Upper lobe of left lung (tissue), 4 donors: ENCODE measurements at regions not wholly inside any gene's neighbourhood (a gene's known extent, or its start where the extent isn't known, plus 50 kb on each side); places are given as distances from the start of the nearest gene placed in this dataset.

Experiments
- POLR2A ChIP-seq, 4 donors: fragments of 450-650 bp; IDR thresholded peaks; one replicate each; pipeline ENCODE4 v1.5.1; 2016 to 2017; ENCODE audit warnings: antibody characterized with exemption in 4 of 4, mild to moderate bottlenecking in 2 of 4
- POLR2AphosphoS5 ChIP-seq, 2 donors: sonication (generic); formaldehyde crosslinking; IDR thresholded peaks; one replicate each; pipeline ENCODE4 v1.5.1; 2017; ENCODE audit warnings: antibody characterized with exemption in 2 of 2
- TF ChIP-seq, protein P1 (sequence below), 6 experiments: fragments of 450-650 bp in 4 of 6; fragments of 200-600 bp in 2 of 6; sonication (generic) in 2 of 6; IDR thresholded peaks; one replicate each; pipeline ENCODE4 v1.5.1; 2016 to 2019; ENCODE audit warnings: antibody characterized with exemption in 6 of 6

GRCh38 chr20:52748990-52749389 is 223.2 kb upstream of the TSHZ2 start:
- TF ChIP-seq, protein P1, sequence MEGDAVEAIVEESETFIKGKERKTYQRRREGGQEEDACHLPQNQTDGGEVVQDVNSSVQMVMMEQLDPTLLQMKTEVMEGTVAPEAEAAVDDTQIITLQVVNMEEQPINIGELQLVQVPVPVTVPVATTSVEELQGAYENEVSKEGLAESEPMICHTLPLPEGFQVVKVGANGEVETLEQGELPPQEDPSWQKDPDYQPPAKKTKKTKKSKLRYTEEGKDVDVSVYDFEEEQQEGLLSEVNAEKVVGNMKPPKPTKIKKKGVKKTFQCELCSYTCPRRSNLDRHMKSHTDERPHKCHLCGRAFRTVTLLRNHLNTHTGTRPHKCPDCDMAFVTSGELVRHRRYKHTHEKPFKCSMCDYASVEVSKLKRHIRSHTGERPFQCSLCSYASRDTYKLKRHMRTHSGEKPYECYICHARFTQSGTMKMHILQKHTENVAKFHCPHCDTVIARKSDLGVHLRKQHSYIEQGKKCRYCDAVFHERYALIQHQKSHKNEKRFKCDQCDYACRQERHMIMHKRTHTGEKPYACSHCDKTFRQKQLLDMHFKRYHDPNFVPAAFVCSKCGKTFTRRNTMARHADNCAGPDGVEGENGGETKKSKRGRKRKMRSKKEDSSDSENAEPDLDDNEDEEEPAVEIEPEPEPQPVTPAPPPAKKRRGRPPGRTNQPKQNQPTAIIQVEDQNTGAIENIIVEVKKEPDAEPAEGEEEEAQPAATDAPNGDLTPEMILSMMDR (IDR thresholded peaks at IDR 0.05), result no peak
- TF ChIP-seq POLR2AphosphoS5 (IDR thresholded peaks at IDR 0.05), result no peak
- no peak for TF ChIP-seq POLR2A (IDR thresholded peaks at IDR 0.05)
